ENCODE measurements at regions not wholly inside any gene's neighbourhood (a gene's known extent, or its start where the extent isn't known, plus 50 kb on each side); places are given as distances from the start of the nearest gene placed in this dataset.
"Not testable (repeated sequence)": the region's sequence is repeated elsewhere in the genome, so short reads cannot be mapped to it uniquely, and the experiment has no call there.

DNA sequence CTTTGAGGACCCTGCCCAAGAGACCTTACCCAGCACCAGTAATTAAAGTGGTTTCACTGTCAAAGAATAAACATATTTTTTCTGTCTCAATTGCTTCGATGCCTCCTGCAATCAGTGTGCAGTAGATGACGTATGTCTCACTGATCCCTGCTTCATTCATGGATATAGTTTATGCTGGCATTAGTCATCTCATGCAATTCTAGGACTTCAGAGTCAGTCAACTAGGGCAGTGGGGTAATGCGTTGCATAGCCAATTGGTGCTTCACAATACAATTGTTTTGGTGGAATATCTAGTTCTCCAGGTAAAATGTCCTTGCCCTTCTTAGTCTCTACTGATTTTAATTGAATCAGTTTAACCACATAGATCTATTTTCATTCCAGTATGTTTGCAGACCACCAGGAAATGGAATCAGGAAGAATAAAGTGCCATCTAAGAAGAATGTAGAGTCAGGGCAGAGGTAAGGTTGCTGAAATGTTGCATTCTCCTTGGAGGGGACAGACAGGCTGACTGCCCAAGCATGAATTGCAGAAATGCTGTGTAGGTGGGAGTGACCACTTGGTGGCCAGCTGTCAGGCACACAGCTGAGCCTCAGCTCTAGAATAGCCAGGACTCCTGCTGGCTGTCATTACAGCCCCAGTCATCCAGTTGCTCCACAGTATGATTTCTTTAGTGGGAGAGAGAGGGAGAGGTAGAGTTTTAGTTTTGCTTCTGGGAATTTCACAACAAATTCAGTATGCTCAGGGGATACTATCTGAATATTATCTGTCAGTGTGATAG lies 73.5 kb upstream of the MEGF10 start:
- Histone ChIP-seq H3K4me1 (ENCODE audit: insufficient read depth, low read length) (no peaks in the 10 kb centered on the region), H3K9me3 (ENCODE audit: insufficient read depth, low read depth, low read length) (no peaks in the 10 kb centered on the region), H3K36me3 (ENCODE audit: insufficient read depth, low read depth, low read length) (no peaks in the 10 kb centered on the region), H3K9ac (ENCODE audit: low read depth, low read length) (no peak overlapping the region), H3K27me3 (ENCODE audit: insufficient read depth, low read length) (no peaks in the 10 kb centered on the region), H3K4me3 (ENCODE audit: low read length) (no peak overlapping the region), H3K27ac (ENCODE audit: low read length) (no peak overlapping the region)

DNA sequence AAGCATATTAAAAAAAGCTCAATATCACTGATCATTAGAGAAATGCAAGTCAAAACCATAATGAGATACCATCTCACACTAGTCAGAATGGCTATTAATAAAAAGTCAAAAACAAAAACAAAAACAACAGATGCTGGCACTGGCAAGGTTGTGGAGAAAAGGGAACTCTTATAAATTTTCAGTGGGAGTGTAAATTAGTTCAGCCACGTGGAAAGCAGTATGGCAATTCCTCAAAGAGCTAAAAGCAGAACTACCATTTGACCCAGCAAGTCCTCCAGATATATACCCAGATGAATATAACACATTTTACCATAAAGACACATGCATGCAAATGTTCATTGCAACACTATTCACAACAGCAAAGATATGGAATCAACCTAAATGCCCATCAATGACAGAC lies 68.7 kb upstream of the MEGF10 start:
- H3K9me3 ChIP-seq (ENCODE audit: insufficient read depth, low read depth, low read length); H3K27ac ChIP-seq (ENCODE audit: low read length); H3K27me3 ChIP-seq (ENCODE audit: insufficient read depth, low read length); H3K9ac ChIP-seq (ENCODE audit: low read depth, low read length); H3K4me1 ChIP-seq (ENCODE audit: insufficient read depth, low read length); H3K36me3 ChIP-seq (ENCODE audit: insufficient read depth, low read depth, low read length); H3K4me3 ChIP-seq (ENCODE audit: low read length): not testable (repeated sequence)

DNA sequence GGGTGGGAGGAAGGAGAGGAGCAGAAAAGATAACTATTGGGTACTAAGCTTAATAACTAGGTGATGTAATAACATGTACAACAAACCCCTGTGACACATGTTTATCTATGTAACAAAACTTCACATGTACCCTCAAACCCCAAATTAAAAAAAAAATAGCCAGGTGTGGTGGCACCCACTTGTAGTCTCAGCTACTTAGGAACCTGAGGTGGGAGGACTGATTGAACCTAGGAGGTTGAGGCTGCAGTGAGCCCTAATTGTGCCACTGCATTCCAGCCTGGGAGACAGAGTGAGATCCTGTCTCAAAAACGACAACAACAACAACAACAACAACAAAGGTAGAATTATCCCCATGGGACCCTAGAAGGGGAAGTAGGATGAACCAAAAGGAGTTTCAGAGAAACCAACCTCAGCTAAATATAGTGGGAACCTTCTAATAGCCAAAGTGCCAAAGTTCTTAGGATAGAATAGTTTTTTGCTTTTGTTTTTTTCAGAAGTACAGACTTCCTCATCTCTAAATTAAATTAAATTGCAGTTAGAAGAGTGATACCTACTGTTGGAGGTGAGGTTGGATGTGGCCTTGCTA lies 67.9 kb upstream of the MEGF10 start:
- H3K9me3 ChIP-seq (ENCODE audit: insufficient read depth, low read depth, low read length); H3K27me3 ChIP-seq (ENCODE audit: insufficient read depth, low read length); H3K4me1 ChIP-seq (ENCODE audit: insufficient read depth, low read length); H3K36me3 ChIP-seq (ENCODE audit: insufficient read depth, low read depth, low read length); H3K27ac ChIP-seq (ENCODE audit: low read length); H3K9ac ChIP-seq (ENCODE audit: low read depth, low read length); H3K4me3 ChIP-seq (ENCODE audit: low read length): not testable (repeated sequence)

DNA sequence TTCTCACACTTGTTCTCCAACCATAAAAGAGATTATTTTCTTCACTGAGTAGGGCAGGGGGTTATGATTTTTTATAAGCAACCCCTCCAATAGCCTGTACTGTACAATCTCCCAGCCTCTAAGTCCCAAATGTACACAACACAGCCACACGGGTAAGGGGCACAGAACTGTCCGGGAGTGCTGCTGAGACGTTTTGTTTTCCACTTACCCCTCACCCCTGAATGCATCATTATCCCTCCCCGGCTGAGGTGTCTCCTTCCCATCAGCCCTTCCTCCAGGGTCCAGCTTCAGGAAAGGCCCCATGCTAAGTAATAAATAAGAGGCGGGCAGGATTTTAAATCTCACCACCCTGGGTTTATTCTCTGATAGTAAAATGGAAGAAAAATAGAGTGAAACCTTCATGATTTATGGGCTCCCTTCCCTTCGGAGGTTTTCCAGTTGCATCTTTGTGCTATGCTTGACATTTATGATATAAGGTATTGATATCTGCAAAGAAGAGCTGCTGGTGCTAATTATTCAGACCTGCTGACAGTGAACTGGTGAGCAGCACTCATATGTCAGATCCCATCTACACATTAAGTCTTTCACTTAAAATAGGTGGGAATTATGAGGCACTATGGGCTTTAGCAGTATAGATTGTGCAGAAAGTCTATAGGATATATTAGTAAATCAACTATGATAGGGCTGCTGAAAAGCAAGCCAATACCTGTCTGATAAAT lies 67.2 kb upstream of the MEGF10 start:
- no peaks in the 10 kb centered on the region for H3K4me1 ChIP-seq (ENCODE audit: insufficient read depth, low read length)
- no peak overlapping the region for H3K9ac ChIP-seq (ENCODE audit: low read depth, low read length)
- no peaks in the 10 kb centered on the region for H3K9me3 ChIP-seq (ENCODE audit: insufficient read depth, low read depth, low read length)
- H3K4me3 ChIP-seq (ENCODE audit: low read length) = no peak overlapping the region
- no peak overlapping the region for H3K27ac ChIP-seq (ENCODE audit: low read length)
- no peaks in the 10 kb centered on the region for H3K36me3 ChIP-seq (ENCODE audit: insufficient read depth, low read depth, low read length)
- 0 out of 2 replicates have a peak, but pooled peaks cover 4% of the 10 kb centered on the region for H3K27me3 ChIP-seq (ENCODE audit: insufficient read depth, low read length)

DNA sequence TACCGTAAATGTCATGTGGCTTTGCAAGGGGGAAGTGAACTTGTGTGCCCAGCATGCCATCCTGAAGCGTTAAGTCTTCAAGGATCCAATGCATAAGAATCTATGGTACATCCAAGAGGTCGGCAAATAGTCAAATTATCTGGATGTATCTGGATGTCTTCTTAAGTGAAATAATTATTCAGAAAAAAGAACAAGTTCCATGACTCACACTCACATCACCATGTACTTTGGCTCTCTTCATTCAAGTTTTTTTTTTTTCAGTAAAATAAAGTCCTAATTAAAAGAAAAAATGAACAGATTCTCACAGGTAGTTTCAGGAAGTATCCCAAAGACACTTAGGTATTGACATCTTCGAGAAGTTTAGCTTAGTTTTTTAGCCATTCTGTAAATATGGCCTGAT lies 62.7 kb upstream of the MEGF10 start:
- no peak overlapping the region for H3K4me3 ChIP-seq (ENCODE audit: low read length)
- no peaks in the 10 kb centered on the region for H3K36me3 ChIP-seq (ENCODE audit: insufficient read depth, low read depth, low read length)
- H3K9me3 ChIP-seq (ENCODE audit: insufficient read depth, low read depth, low read length) = no peaks in the 10 kb centered on the region
- H3K9ac ChIP-seq (ENCODE audit: low read depth, low read length) = no peak overlapping the region
- H3K4me1 ChIP-seq (ENCODE audit: insufficient read depth, low read length) = no peaks in the 10 kb centered on the region
- peaks cover 17% of the 10 kb centered on the region; the same call in 1 of the 2 replicates for H3K27me3 ChIP-seq (ENCODE audit: insufficient read depth, low read length)
- no peak overlapping the region for H3K27ac ChIP-seq (ENCODE audit: low read length)

DNA sequence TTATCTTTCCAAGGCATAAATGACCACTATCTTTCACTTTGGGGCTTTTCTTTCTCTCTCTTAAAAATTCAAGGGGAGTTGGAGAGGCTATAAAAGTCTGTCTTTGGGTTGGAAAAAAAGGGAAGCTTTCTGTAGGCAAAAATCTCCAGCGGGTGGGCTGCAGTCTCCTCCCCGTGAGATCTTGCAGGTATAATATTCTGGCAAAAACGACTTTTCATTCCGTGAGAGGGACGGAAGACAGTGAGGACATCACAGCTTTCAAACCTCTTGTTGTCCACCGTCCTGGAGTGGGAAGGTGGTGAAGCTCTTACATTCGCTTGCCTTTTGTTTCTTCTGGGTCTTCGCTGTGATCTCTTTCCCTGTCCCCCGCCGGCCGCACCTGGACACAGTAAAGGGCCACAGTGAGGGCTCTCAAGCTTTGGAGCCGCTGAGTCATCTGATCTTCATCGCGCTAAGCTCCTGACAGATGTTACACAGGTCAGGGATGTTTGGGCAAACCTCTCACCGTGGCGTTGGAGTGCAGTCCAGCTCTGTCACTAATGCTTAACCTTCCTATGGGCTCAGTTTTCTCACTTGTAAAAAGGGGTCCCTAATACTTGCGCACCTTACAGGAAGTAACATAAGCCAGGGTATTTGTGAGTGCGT lies 61.9 kb upstream of the MEGF10 start:
- H3K4me3 ChIP-seq (ENCODE audit: low read length) = peak overlapping the region; percentile 48; the same call in 1 of the 2 replicates
- H3K36me3 ChIP-seq (ENCODE audit: insufficient read depth, low read depth, low read length) = no peaks in the 10 kb centered on the region
- no peaks in the 10 kb centered on the region for H3K9me3 ChIP-seq (ENCODE audit: insufficient read depth, low read depth, low read length)
- no peak overlapping the region for H3K9ac ChIP-seq (ENCODE audit: low read depth, low read length)
- no peak overlapping the region for H3K27ac ChIP-seq (ENCODE audit: low read length)
- no peaks in the 10 kb centered on the region for H3K4me1 ChIP-seq (ENCODE audit: insufficient read depth, low read length)
- H3K27me3 ChIP-seq (ENCODE audit: insufficient read depth, low read length) = peaks cover 17% of the 10 kb centered on the region; the same call in 1 of the 2 replicates

DNA sequence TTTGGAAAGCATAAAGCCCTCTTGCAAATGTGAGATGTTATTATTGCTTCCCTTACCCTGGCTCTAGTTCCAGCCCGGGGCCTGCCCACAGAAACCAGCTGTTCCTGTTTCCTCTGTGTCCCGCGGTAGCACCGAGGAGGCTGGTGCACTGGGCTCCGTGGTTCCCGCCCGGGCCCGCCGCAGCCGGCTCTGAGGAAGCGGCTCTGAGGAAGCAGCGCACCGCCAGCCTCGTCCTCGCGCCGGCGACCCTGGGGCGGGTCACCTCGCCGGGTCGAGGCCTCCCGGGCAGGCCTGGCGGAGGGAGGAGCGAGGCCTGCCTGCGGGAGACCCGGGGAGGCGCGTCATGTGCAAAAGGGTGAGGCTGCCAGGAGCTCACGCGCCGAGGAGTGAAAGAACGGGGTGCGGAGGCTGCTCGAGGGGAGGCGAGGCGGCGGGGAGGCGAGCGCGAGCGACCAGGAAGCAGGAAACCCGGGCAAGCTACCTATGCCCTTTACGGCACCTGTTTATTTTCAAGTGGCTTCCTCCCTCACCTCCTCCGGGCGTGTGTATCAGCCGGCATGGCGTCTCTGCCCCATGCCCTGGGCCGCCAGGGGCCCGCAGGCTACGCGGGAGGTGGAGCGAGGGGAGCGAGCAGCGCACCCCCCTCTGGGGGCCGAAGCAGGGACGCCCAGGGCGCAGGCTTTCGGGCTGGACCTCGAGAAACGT lies 61.3 kb upstream of the MEGF10 start:
- no peak overlapping the region; the same call in 1 of the 2 replicates for H3K9ac ChIP-seq (ENCODE audit: low read depth, low read length)
- H3K4me1 ChIP-seq (ENCODE audit: insufficient read depth, low read length) = no peaks in the 10 kb centered on the region
- no peak overlapping the region for H3K27ac ChIP-seq (ENCODE audit: low read length)
- H3K9me3 ChIP-seq (ENCODE audit: insufficient read depth, low read depth, low read length) = no peaks in the 10 kb centered on the region
- peak overlapping the region; percentile 48; the same call in 1 of the 2 replicates for H3K4me3 ChIP-seq (ENCODE audit: low read length)
- H3K27me3 ChIP-seq (ENCODE audit: insufficient read depth, low read length) = peaks cover 17% of the 10 kb centered on the region; the same call in 1 of the 2 replicates
- H3K36me3 ChIP-seq (ENCODE audit: insufficient read depth, low read depth, low read length) = no peaks in the 10 kb centered on the region

DNA sequence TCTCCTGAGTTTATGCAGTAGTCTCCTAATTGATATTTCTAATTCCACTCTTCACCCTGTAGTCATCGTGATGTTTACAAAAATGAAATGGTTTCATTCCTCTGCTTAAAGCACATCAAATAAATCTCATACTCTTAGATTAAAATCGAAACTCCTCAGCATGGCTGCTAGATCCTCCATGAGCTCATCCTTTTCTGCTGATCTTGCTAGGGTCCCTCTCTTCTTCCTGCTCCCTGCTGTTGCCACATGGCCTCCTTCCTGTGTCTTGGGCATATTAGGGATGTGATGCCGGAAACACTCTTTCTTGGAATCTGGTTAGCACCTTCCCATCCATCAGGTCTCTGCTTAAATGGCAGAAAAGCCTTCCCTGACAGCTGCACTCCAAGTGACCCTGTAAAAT lies 59.5 kb upstream of the MEGF10 start:
- peaks cover 17% of the 10 kb centered on the region; the same call in 1 of the 2 replicates for H3K27me3 ChIP-seq (ENCODE audit: insufficient read depth, low read length)
- H3K4me3 ChIP-seq (ENCODE audit: low read length) = no peak overlapping the region
- H3K27ac ChIP-seq (ENCODE audit: low read length) = no peak overlapping the region
- H3K36me3 ChIP-seq (ENCODE audit: insufficient read depth, low read depth, low read length) = no peaks in the 10 kb centered on the region
- no peak overlapping the region for H3K9ac ChIP-seq (ENCODE audit: low read depth, low read length)
- no peaks in the 10 kb centered on the region for H3K4me1 ChIP-seq (ENCODE audit: insufficient read depth, low read length)
- no peaks in the 10 kb centered on the region for H3K9me3 ChIP-seq (ENCODE audit: insufficient read depth, low read depth, low read length)

DNA sequence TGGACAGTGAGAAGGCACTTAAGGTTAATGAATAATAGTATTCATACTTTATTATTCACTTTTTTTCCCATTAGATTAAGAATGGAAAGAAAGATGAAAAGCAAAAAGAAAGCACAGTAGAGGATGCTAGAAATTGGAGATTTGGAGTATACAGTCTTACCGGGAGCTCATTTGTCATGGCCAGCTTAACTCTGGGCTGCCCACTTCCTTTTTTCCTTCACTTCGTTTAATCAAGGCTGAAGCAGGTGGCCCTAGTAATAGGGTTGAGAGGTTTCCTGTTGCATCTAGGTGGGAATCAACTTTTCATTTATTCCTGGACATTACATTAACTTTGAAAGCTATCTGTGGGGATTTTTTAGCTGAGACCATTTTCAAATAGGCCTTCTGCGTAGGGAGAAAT lies 57.0 kb upstream of the MEGF10 start:
- Histone ChIP-seq H3K27ac (ENCODE audit: low read length) (no peak overlapping the region), H3K4me1 (ENCODE audit: insufficient read depth, low read length) (no peaks in the 10 kb centered on the region), H3K36me3 (ENCODE audit: insufficient read depth, low read depth, low read length) (no peaks in the 10 kb centered on the region), H3K9ac (ENCODE audit: low read depth, low read length) (no peak overlapping the region), H3K4me3 (ENCODE audit: low read length) (no peak overlapping the region), H3K27me3 (ENCODE audit: insufficient read depth, low read length) (peaks cover 12% of the 10 kb centered on the region; the same call in 1 of the 2 replicates), H3K9me3 (ENCODE audit: insufficient read depth, low read depth, low read length) (no peaks in the 10 kb centered on the region)

DNA sequence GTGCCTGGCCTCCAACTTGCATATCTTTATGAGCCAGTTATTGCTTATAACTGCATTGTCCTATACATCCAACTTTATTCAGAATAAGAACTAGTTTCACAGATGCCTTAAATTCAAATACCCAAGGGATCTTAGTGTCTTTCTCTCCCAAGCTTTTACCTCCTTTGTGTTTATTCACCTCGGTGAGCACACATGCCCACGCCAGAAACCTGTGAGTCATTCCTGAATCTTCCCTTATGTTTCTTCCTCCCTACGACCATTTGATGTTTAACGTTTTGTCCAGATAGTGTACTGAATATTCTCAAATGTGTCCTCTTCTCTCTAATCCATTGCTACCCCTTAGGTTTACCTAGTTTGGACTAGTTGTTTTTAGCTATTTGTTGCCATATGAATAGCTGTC lies 55.5 kb upstream of the MEGF10 start:
- Histone ChIP-seq H3K9me3 (ENCODE audit: insufficient read depth, low read depth, low read length) (no peaks in the 10 kb centered on the region), H3K27ac (ENCODE audit: low read length) (no peak overlapping the region), H3K27me3 (ENCODE audit: insufficient read depth, low read length) (peaks cover under 1% of the 10 kb centered on the region; the same call in 1 of the 2 replicates), H3K9ac (ENCODE audit: low read depth, low read length) (no peak overlapping the region), H3K36me3 (ENCODE audit: insufficient read depth, low read depth, low read length) (no peaks in the 10 kb centered on the region), H3K4me1 (ENCODE audit: insufficient read depth, low read length) (no peaks in the 10 kb centered on the region; the same call in 1 of the 2 replicates), H3K4me3 (ENCODE audit: low read length) (no peak overlapping the region)

DNA sequence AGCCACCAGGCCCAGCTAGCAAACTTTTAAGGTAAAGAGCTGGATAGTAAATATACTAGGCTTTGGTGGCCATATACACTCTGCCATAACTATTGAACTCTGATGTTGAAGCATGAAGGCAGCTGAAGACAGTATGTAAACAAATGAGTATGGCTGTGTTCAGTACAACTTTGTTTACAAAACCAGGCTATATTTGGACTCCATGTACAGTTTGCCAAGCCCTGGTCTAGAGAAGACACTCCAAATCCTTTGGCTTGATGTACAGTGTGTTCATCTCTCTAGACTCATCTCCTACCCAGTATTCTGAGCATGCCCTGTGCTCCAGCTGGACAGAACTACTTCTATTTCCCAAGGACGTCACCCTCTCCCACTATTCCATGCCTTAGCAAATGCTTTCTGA lies 54.3 kb upstream of the MEGF10 start:
- Histone ChIP-seq H3K4me3 (ENCODE audit: low read length) (no peak overlapping the region), H3K9me3 (ENCODE audit: insufficient read depth, low read depth, low read length) (no peaks in the 10 kb centered on the region), H3K36me3 (ENCODE audit: insufficient read depth, low read depth, low read length) (no peaks in the 10 kb centered on the region), H3K27ac (ENCODE audit: low read length) (no peak overlapping the region), H3K9ac (ENCODE audit: low read depth, low read length) (no peak overlapping the region), H3K27me3 (ENCODE audit: insufficient read depth, low read length) (no peaks in the 10 kb centered on the region), H3K4me1 (ENCODE audit: insufficient read depth, low read length) (no peaks in the 10 kb centered on the region; the same call in 1 of the 2 replicates)
